DOHH2 (cell line): ENCODE measurements at regions not wholly inside any gene's neighbourhood (a gene's known extent, or its start where the extent isn't known, plus 50 kb on each side); places are given as distances from the start of the nearest gene placed in this dataset.

ENCODE experiments used
- EZH2phosphoT487 ChIP-seq: fragments of 200-600 bp; sonication (generic); IDR thresholded peaks from 2 replicates; pipeline ENCODE4 v1.6.1; 2017; ENCODE audit warnings: borderline replicate concordance, mild to moderate bottlenecking, antibody characterized with exemption, low read length, moderate library complexity, mixed read lengths
- TF ChIP-seq, protein P1 (sequence below): fragments of 200-600 bp; sonication (generic); IDR thresholded peaks from one replicate; pipeline ENCODE4 v1.5.1; 2014; ENCODE audit warnings: antibody characterized with exemption, mild to moderate bottlenecking, low read depth, low read length; ENCODE audit not compliant: poor library complexity, severe bottlenecking

DNA sequence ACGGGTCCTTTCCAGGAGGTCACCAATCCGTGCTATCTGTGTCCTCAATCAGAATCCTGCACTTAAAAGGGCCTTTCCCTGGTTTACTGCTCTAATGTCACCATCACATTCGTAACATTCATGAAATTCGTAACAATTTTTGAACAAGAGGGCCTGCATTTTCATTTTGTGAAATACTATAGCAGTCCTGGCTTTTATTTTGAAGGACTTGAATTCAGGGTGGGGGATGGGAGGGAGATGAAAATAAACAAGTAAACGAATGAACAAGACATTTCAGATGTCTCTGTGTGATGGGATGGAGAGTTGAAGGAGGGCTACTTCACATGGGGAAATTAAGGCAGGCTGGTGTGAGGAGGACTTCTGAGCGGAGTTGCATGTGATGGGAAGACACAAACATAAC is 281.0 kb downstream of the TSHZ3 start:
- TF ChIP-seq, protein P1, sequence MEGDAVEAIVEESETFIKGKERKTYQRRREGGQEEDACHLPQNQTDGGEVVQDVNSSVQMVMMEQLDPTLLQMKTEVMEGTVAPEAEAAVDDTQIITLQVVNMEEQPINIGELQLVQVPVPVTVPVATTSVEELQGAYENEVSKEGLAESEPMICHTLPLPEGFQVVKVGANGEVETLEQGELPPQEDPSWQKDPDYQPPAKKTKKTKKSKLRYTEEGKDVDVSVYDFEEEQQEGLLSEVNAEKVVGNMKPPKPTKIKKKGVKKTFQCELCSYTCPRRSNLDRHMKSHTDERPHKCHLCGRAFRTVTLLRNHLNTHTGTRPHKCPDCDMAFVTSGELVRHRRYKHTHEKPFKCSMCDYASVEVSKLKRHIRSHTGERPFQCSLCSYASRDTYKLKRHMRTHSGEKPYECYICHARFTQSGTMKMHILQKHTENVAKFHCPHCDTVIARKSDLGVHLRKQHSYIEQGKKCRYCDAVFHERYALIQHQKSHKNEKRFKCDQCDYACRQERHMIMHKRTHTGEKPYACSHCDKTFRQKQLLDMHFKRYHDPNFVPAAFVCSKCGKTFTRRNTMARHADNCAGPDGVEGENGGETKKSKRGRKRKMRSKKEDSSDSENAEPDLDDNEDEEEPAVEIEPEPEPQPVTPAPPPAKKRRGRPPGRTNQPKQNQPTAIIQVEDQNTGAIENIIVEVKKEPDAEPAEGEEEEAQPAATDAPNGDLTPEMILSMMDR, result no peak
- no peak for TF ChIP-seq EZH2phosphoT487
